ENCODE measurements at regions not wholly inside any gene's neighbourhood (a gene's known extent, or its start where the extent isn't known, plus 50 kb on each side); places are given as distances from the start of the nearest gene placed in this dataset.

DNA sequence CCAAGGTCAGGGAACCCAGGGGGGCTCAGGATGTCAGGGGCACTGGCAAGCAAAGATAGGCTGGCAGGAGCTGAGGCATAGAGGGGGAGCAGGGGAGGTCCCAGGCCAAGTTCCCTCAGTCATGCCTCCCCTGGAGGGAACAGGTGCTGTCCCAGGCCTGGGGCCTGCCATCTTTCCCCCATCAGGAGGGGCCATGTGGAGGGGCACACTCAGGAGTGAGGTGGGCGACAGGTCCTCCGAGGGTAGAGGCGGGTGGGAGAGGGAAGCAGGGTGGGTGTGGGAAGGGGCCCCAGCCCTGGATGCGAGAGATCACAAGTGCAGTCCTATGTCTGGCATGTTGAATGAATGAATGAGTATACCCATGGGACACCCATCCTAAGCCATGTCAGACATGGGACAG is 127.7 kb upstream of the GLI2 start:
- TF ChIP-seq, protein P1, sequence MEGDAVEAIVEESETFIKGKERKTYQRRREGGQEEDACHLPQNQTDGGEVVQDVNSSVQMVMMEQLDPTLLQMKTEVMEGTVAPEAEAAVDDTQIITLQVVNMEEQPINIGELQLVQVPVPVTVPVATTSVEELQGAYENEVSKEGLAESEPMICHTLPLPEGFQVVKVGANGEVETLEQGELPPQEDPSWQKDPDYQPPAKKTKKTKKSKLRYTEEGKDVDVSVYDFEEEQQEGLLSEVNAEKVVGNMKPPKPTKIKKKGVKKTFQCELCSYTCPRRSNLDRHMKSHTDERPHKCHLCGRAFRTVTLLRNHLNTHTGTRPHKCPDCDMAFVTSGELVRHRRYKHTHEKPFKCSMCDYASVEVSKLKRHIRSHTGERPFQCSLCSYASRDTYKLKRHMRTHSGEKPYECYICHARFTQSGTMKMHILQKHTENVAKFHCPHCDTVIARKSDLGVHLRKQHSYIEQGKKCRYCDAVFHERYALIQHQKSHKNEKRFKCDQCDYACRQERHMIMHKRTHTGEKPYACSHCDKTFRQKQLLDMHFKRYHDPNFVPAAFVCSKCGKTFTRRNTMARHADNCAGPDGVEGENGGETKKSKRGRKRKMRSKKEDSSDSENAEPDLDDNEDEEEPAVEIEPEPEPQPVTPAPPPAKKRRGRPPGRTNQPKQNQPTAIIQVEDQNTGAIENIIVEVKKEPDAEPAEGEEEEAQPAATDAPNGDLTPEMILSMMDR (IDR thresholded peaks at IDR 0.05) = no peak
- TF ChIP-seq POLR2A (IDR thresholded peaks at IDR 0.05) = no peak
